Mucosa of descending colon (tissue), 3 donors: ENCODE measurements at regions not wholly inside any gene's neighbourhood (a gene's known extent, or its start where the extent isn't known, plus 50 kb on each side); places are given as distances from the start of the nearest gene placed in this dataset.

Source experiments
- ATAC-seq: fragments of 200-7000 bp; cut with Tn5 transposase; one replicate; pipeline ENCODE4 v1.9.1; 2020; ENCODE audit warnings: mild to moderate bottlenecking, moderate library complexity
- DNase-seq, 3 donors: peaks; one replicate each; pipeline ENCODE4 v3.0.0-alpha.2; 2020
- H3K36me3 ChIP-seq: fragments of 200-600 bp; one replicate; pipeline ENCODE4 v1.8.0; 2021; ENCODE audit warnings: low read depth, mild to moderate bottlenecking
- H3K4me1 ChIP-seq: fragments of 200-600 bp; one replicate; pipeline ENCODE4 v1.8.0; 2021; ENCODE audit warnings: low read depth, mild to moderate bottlenecking
- H3K4me3 ChIP-seq: fragments of 200-600 bp; one replicate; pipeline ENCODE4 v1.8.0; 2021; ENCODE audit warnings: mild to moderate bottlenecking
- H3K9me3 ChIP-seq: fragments of 200-600 bp; one replicate; pipeline ENCODE4 v1.8.0; 2021; ENCODE audit warnings: mild to moderate bottlenecking
- intact Hi-C, 2 donors: fragments of 100-400 bp; cut with DNase I in 1 of 2; cut with micrococcal nuclease in 1 of 2; formaldehyde crosslinking; loops; one replicate each; pipeline versions ENCODE4 v1.11.0 to v1.11.1; 2022; cut with DNase I, micrococcal nuclease
- TF ChIP-seq, protein P1 (sequence below): fragments of 200-600 bp; IDR thresholded peaks from one replicate; pipeline ENCODE4 v1.8.0; 2022; ENCODE audit warnings: antibody characterized with exemption, mild to moderate bottlenecking
- donor health status: DM: no; HTN: no; CAD: no; lungs with moderate emphysema.
- donor health status: DM: no; HTN: no; CAD: no.
- donor health status: DM: no; HTN: yes; CAD: no.

DNA sequence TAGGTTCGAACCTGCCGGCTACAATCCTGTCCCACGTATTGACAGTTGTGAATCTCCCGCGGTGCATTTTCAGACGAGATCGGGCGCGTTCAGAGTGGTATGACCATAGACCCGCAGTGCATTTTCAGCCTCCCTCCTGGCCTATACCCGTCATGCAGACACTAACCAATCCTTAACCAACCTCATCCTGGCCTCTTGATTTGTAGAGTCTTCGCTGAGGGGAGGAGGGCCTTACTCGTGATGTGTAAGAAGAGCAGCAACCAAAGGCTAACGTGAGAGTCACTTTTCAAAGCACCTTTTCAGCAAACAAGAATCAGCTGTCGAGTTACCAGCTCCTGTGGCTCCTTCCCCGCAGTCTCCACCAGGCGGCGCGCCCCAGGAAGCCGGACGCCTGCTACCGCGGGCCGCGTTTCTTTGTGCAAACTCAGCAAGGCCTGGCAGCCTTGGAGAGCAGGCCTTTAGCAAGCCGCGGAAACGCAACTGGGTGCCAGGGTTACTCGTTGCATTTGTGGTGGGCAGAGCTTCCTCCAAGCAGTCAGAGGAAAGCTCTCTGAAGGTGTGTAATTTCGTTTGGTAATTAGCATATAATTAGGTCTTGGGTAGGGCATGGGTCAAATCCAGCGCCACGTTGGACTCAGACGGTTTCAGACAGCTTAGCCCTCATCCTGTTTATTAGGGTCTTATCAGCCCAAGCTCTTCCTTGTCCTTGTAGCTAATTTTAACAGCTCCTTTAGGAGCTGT lies 139.8 kb downstream of the OR2B2 start:
- DNase-seq (peak; percentile 92 to 95 (median 93)), ATAC-seq (peak; percentile 89)
- peaks cover 15% of the 10 kb centered on the region for H3K4me1 ChIP-seq
- no peak overlapping the region for H3K4me3 ChIP-seq
- intact Hi-C loops = loop anchor here in 1 of 2 donors (10.0 kb wide), 1 partner anchor 122 kb away; a partner anchor contains a TSS
- H3K36me3 ChIP-seq = no peaks in the 10 kb centered on the region
- TF ChIP-seq, protein P1, sequence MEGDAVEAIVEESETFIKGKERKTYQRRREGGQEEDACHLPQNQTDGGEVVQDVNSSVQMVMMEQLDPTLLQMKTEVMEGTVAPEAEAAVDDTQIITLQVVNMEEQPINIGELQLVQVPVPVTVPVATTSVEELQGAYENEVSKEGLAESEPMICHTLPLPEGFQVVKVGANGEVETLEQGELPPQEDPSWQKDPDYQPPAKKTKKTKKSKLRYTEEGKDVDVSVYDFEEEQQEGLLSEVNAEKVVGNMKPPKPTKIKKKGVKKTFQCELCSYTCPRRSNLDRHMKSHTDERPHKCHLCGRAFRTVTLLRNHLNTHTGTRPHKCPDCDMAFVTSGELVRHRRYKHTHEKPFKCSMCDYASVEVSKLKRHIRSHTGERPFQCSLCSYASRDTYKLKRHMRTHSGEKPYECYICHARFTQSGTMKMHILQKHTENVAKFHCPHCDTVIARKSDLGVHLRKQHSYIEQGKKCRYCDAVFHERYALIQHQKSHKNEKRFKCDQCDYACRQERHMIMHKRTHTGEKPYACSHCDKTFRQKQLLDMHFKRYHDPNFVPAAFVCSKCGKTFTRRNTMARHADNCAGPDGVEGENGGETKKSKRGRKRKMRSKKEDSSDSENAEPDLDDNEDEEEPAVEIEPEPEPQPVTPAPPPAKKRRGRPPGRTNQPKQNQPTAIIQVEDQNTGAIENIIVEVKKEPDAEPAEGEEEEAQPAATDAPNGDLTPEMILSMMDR = peak; percentile 91
- no peaks in the 10 kb centered on the region for H3K9me3 ChIP-seq

DNA sequence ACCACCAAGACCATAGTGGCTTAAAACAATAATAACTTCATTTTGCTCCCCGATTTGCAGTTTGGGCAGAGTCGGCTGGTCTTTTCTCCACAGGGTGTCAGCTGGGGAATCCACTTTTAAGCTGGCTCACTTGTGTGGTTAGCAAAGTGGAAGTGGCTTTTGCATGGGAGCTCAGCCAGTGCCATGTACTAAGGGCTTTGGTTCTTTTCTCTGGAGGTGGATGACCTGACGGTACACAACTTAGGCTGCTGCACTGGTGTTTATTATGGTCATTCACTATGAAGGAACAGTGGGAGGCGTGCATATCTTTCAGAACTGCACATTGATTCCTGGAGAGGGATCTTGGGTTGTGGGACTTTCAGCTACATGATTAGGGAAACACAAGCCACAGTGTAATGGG lies 141.0 kb downstream of the OR2B2 start:
- no peak for ATAC-seq
- H3K4me3 ChIP-seq = no peak overlapping the region
- no peak for DNase-seq
- TF ChIP-seq, protein P1 = no peak
- intact Hi-C loops = loop anchor here in 1 of 2 donors (10.0 kb wide), 1 partner anchor 124 kb away; a partner anchor contains a TSS
- no peaks in the 10 kb centered on the region for H3K36me3 ChIP-seq
- no peaks in the 10 kb centered on the region for H3K9me3 ChIP-seq
- H3K4me1 ChIP-seq = peaks cover 11% of the 10 kb centered on the region

DNA sequence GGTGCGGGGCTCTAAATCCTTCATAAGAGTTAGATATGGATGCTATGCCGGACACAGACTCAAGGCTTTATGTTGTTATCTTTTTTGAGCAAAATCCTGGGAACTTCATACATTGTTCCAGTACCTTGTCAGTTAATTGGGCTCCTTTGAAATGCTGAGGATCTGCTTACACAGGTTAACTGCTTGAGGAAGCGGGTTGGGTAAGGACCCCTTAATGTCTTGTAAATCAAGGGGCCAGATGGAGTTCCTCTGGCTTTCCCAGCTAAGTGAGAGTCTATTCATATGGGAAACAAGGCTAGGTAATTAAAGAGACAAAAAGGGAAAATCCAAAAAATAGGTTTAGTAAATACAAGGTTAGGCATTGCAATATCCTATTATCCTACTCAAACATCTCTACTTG lies 141.5 kb downstream of the OR2B2 start:
- Histone ChIP-seq H3K4me1 (peaks cover 9% of the 10 kb centered on the region), H3K36me3 (no peaks in the 10 kb centered on the region), H3K9me3 (no peaks in the 10 kb centered on the region), H3K4me3 (no peak overlapping the region)
- DNase-seq = no peak
- intact Hi-C loops = loop anchor here in 1 of 2 donors (10.0 kb wide), 1 partner anchor 124 kb away; a partner anchor contains a TSS
- ATAC-seq = no peak
- TF ChIP-seq, protein P1 = no peak

DNA sequence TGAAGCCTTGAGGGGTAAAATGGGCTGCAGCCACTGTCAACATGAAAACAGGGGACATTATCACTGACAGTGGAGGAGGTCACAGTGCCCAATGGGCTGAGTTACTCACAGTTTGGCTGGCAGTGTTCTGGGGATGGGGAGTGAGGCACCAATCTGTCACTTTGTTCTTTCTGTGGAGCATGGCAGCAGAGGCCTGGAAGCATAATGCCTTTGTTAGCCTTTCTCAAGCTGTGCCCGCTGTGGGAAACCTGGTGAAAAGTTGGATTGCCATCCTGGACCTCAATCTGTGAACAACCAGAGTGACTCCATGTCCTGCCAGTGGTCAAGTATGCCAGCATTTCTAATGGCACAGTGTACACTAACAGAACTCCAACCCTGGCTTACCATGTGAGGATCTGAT lies 143.6 kb downstream of the OR2B2 start:
- H3K4me1 ChIP-seq = peaks cover 5% of the 10 kb centered on the region
- H3K9me3 ChIP-seq = no peaks in the 10 kb centered on the region
- intact Hi-C loops = loop anchor here in 1 of 2 donors (10.0 kb wide), 1 partner anchor 254 kb away; no protein-coding TSS in a partner anchor
- H3K4me3 ChIP-seq = no peak overlapping the region
- TF ChIP-seq, protein P1 = no peak
- no peaks in the 10 kb centered on the region for H3K36me3 ChIP-seq
- DNase-seq = no peak
- no peak for ATAC-seq

DNA sequence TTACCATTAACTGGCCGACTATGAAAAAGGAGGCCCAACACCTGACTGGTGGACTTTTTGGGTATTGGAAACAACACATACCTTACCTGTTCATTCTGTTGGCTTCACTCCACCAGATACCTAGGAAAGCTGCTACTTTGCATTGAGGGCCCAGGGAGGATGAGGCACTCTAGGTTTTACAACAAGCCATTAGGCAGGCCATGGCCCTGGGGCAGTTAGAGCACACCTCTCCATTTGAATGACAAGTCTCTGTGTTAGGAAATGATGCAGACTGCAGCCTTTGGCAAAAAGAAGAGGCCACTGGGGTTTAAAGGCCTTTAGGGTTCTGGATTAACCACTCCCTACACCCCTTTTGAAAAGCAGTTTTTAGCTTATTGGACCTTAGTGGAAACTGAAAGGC lies 144.3 kb downstream of the OR2B2 start:
- Histone ChIP-seq H3K36me3 (no peaks in the 10 kb centered on the region), H3K4me1 (no peaks in the 10 kb centered on the region), H3K9me3 (no peaks in the 10 kb centered on the region), H3K4me3 (no peak overlapping the region)
- intact Hi-C loops = loop anchor here in 1 of 2 donors (10.0 kb wide), 1 partner anchor 253 kb away; no protein-coding TSS in a partner anchor
- no peak for DNase-seq
- TF ChIP-seq, protein P1 = no peak
- ATAC-seq = no peak
